Uterus (tissue), 3 donors: ENCODE measurements at regions not wholly inside any gene's neighbourhood (a gene's known extent, or its start where the extent isn't known, plus 50 kb on each side); places are given as distances from the start of the nearest gene placed in this dataset.

Experiments used
- DNase-seq, 2 donors: peaks; one replicate each; pipeline ENCODE4 v3.0.0-alpha.2; 2019 to 2020
- H3K27ac ChIP-seq, 2 donors: fragments of 200-600 bp; sonication (generic); 1 replicate in 1 of 2; 2 replicates in 1 of 2; pipeline ENCODE4 v1.5.1; 2016 to 2018
- H3K27me3 ChIP-seq, 2 donors: fragments of 200-600 bp; sonication (generic); one replicate each; pipeline ENCODE4 v1.5.1; 2018 to 2019; ENCODE audit warnings: control low read depth in 1 of 2
- H3K36me3 ChIP-seq, 2 donors: fragments of 200-600 bp; sonication (generic); one replicate each; pipeline ENCODE4 v1.5.1; 2019; ENCODE audit warnings: control low read depth in 1 of 2
- H3K4me1 ChIP-seq, 2 donors: fragments of 200-600 bp; sonication (generic); one replicate each; pipeline ENCODE4 v1.5.1; 2018 to 2019; ENCODE audit warnings: control low read depth in 1 of 2
- H3K4me3 ChIP-seq, 2 donors: fragments of 200-600 bp; sonication (generic); 1 replicate in 1 of 2; 2 replicates in 1 of 2; pipeline ENCODE4 v1.5.1; 2018 to 2019; ENCODE audit warnings: mild to moderate bottlenecking in 1 of 2
- H3K9me3 ChIP-seq, 2 donors: fragments of 200-600 bp; sonication (generic); one replicate each; pipeline ENCODE4 v1.5.1; 2019; ENCODE audit warnings: control low read depth in 1 of 2
- POLR2A ChIP-seq, 2 donors: fragments of 450-650 bp; IDR thresholded peaks; one replicate each; pipeline ENCODE4 v1.6.1; 2016; ENCODE audit warnings: antibody characterized with exemption in 2 of 2, mild to moderate bottlenecking in 1 of 2, moderate library complexity in 1 of 2
- intact Hi-C: fragments of 100-400 bp; cut with DNase I; formaldehyde crosslinking; loops from one replicate; pipeline ENCODE4 v1.15.1; 2023; ENCODE audit warnings: low total_unique reads
- TF ChIP-seq, protein P1 (sequence below), 4 experiments: fragments of 200-600 bp in 2 of 4; fragments of 450-650 bp in 2 of 4; sonication (generic) in 2 of 4; IDR thresholded peaks; one replicate each; pipeline ENCODE4 v1.5.1; 2016 to 2019; ENCODE audit warnings: antibody characterized with exemption in 4 of 4, mild to moderate bottlenecking in 2 of 4, moderate library complexity in 1 of 4
- donor health status: DM: yes; HTN: yes; CAD: no.

- DNase-seq, result no peak
- H3K27ac ChIP-seq, result no peak overlapping the region
- H3K27me3 ChIP-seq, result no peaks in the 10 kb centered on the region
- intact Hi-C loops, result no loop called here
- H3K4me3 ChIP-seq, result no peak overlapping the region
- H3K36me3 ChIP-seq, result no peaks in the 10 kb centered on the region
- H3K4me1 ChIP-seq, result no peaks in the 10 kb centered on the region
- no peaks in the 10 kb centered on the region for H3K9me3 ChIP-seq
- TF ChIP-seq, protein P1, sequence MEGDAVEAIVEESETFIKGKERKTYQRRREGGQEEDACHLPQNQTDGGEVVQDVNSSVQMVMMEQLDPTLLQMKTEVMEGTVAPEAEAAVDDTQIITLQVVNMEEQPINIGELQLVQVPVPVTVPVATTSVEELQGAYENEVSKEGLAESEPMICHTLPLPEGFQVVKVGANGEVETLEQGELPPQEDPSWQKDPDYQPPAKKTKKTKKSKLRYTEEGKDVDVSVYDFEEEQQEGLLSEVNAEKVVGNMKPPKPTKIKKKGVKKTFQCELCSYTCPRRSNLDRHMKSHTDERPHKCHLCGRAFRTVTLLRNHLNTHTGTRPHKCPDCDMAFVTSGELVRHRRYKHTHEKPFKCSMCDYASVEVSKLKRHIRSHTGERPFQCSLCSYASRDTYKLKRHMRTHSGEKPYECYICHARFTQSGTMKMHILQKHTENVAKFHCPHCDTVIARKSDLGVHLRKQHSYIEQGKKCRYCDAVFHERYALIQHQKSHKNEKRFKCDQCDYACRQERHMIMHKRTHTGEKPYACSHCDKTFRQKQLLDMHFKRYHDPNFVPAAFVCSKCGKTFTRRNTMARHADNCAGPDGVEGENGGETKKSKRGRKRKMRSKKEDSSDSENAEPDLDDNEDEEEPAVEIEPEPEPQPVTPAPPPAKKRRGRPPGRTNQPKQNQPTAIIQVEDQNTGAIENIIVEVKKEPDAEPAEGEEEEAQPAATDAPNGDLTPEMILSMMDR (IDR thresholded peaks at IDR 0.05), result no peak
- TF ChIP-seq POLR2A (IDR thresholded peaks at IDR 0.05), result no peak
Measured at GRCh38 chr4:53959343-53960120, 104.9 kb downstream of the CHIC2 start.

DNA sequence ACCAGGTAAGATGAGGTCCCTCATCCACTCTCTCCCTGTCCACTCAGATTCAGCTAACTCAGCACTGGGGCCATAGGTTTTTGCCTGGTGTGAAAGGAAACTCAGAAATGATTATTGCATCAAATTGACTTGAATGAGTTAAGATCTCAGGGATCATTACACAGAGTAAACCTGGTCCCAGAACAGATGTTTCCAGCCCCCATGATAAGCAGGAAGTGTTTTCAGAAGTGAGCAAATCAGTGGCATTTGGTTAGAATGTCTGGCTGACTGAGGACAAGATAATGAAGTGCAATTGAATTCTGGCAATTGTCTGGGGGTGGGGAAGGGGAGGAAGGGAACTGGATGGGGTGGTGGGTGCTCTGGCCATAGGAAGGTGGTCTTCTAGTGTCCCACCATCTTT, 108.0 kb downstream of the CHIC2 start:
- Histone ChIP-seq H3K36me3 (no peaks in the 10 kb centered on the region), H3K27me3 (no peaks in the 10 kb centered on the region), H3K9me3 (no peaks in the 10 kb centered on the region), H3K27ac (no peak overlapping the region), H3K4me1 (no peaks in the 10 kb centered on the region), H3K4me3 (no peak overlapping the region)
- TF ChIP-seq POLR2A (IDR thresholded peaks at IDR 0.05), result no peak
- TF ChIP-seq, protein P1 (IDR thresholded peaks at IDR 0.05), result no peak
- DNase-seq, result no peak
- intact Hi-C loops, result no loop called here

GRCh38 chr4:53956053-53956452, 108.4 kb downstream of the CHIC2 start:
- intact Hi-C loops, result no loop called here
- Histone ChIP-seq H3K4me1 (no peaks in the 10 kb centered on the region), H3K4me3 (no peak overlapping the region), H3K27ac (no peak overlapping the region), H3K36me3 (no peaks in the 10 kb centered on the region), H3K9me3 (no peaks in the 10 kb centered on the region), H3K27me3 (no peaks in the 10 kb centered on the region)
- no peak for DNase-seq
- no peak for TF ChIP-seq POLR2A (IDR thresholded peaks at IDR 0.05)
- TF ChIP-seq, protein P1 (IDR thresholded peaks at IDR 0.05), result no peak

DNA sequence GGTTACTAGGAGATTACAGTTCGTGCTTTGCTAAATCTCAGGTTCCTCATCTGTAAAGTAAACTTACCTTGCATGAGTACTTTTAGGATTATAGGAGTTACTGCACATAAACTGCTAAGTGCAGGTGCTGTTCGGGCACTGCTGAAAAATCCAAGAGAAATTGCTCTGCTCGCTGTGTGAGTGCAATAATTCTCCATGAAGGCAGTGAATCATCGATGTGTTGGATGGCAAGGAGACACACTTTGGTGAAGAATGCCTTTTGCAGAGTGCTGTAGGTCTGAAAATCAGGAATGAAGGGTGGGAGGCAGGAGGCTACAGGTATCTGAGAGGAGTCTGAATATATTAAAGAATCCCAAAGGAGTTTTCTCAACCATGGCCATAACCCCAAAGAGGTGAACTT, 113.0 kb downstream of the CHIC2 start:
- Histone ChIP-seq H3K4me1 (no peaks in the 10 kb centered on the region), H3K9me3 (no peaks in the 10 kb centered on the region), H3K36me3 (no peaks in the 10 kb centered on the region), H3K27ac (no peak overlapping the region), H3K4me3 (no peak overlapping the region), H3K27me3 (no peaks in the 10 kb centered on the region)
- no peak for TF ChIP-seq POLR2A (IDR thresholded peaks at IDR 0.05)
- no peak for DNase-seq
- intact Hi-C loops, result no loop called here

- Histone ChIP-seq H3K36me3 (no peaks in the 10 kb centered on the region), H3K27me3 (no peaks in the 10 kb centered on the region), H3K9me3 (peaks cover 0 to 4% of the 10 kb centered on the region in 2 donors), H3K27ac (no peak overlapping the region), H3K4me1 (no peaks in the 10 kb centered on the region), H3K4me3 (no peak overlapping the region)
- TF ChIP-seq POLR2A (IDR thresholded peaks at IDR 0.05), result no peak
- TF ChIP-seq, protein P1 (IDR thresholded peaks at IDR 0.05), result no peak
- intact Hi-C loops, result no loop called here
- no peak for DNase-seq
Measured at GRCh38 chr4:53943345-53944085, 120.9 kb downstream of the CHIC2 start.
